LHCN-M2 (cell line): ENCODE measurements at regions not wholly inside any gene's neighbourhood (a gene's known extent, or its start where the extent isn't known, plus 50 kb on each side); places are given as distances from the start of the nearest gene placed in this dataset.

Experiments
- DNase-seq: peaks from one replicate; pipeline ENCODE4 v3.0.0-alpha.2; 2012; ENCODE audit warnings: low read depth

- no peak for DNase-seq
Observed at GRCh38 chr1:83673312-83673711, 325.6 kb downstream of the TTLL7 start.

GRCh38 chr1:83671586-83671985, 327.3 kb downstream of the TTLL7 start:
- no peak for DNase-seq

GRCh38 chr1:83670909-83671565, 327.9 kb downstream of the TTLL7 start:
- no peak for DNase-seq

- DNase-seq = no peak
Observed at GRCh38 chr1:83641796-83642443, 357.0 kb downstream of the TTLL7 start.

GRCh38 chr1:83641206-83641658, 357.7 kb downstream of the TTLL7 start:
- no peak for DNase-seq

GRCh38 chr1:83639785-83640184, 359.1 kb downstream of the TTLL7 start:
- no peak for DNase-seq

- no peak for DNase-seq
Observed at GRCh38 chr1:83637586-83637985, 361.3 kb downstream of the TTLL7 start.

GRCh38 chr1:83637009-83637408, 361.9 kb downstream of the TTLL7 start:
- DNase-seq = no peak

GRCh38 chr1:83632906-83633305, 366.0 kb downstream of the TTLL7 start:
- DNase-seq = no peak

- DNase-seq = no peak
Observed at GRCh38 chr1:83631851-83632250, 367.1 kb downstream of the TTLL7 start.

GRCh38 chr1:83627045-83627444, 371.9 kb downstream of the TTLL7 start:
- DNase-seq = no peak

- DNase-seq = no peak
Observed at GRCh38 chr1:83626603-83627002, 372.3 kb downstream of the TTLL7 start.

GRCh38 chr1:83625646-83626045, 373.3 kb downstream of the TTLL7 start:
- DNase-seq = no peak

GRCh38 chr1:83620016-83620415, 378.9 kb downstream of the TTLL7 start:
- DNase-seq = no peak

GRCh38 chr1:83619170-83619896, 379.6 kb downstream of the TTLL7 start:
- DNase-seq = no peak

GRCh38 chr1:83617883-83618282, 381.0 kb downstream of the TTLL7 start:
- no peak for DNase-seq

GRCh38 chr1:83615370-83615769, 383.6 kb downstream of the TTLL7 start:
- no peak for DNase-seq

- DNase-seq = no peak
Observed at GRCh38 chr1:83606416-83606955, 392.4 kb downstream of the TTLL7 start.

GRCh38 chr1:83596331-83596730, 402.6 kb downstream of the TTLL7 start:
- no peak for DNase-seq

GRCh38 chr1:83593073-83593472, 405.9 kb downstream of the TTLL7 start:
- no peak for DNase-seq

GRCh38 chr1:83588140-83588539, 410.8 kb downstream of the TTLL7 start:
- DNase-seq = no peak

GRCh38 chr1:83583351-83584014, 415.4 kb downstream of the TTLL7 start:
- no peak for DNase-seq
